Pancreas (tissue), 10 donors: ENCODE measurements at regions not wholly inside any gene's neighbourhood (a gene's known extent, or its start where the extent isn't known, plus 50 kb on each side); places are given as distances from the start of the nearest gene placed in this dataset.

Experiments used
- ATAC-seq, 4 donors: fragments of 200-7000 bp; cut with Tn5 transposase; one replicate each; pipeline versions ENCODE4 v1.8.0 to v1.9.1; 2020; ENCODE audit warnings: mild to moderate bottlenecking in 4 of 4, moderate library complexity in 4 of 4
- DNase-seq, 6 donors: peaks; one replicate each; pipeline ENCODE4 v3.0.0-alpha.2; 2020
- FAIRE-seq: peaks from 2 replicates; lab custom pipeline; 2012; peaks lifted over from hg19 to GRCh38; lab: Jason Lieb, UNC
- H3K27ac ChIP-seq, 4 donors: fragments of 200-600 bp; sonication (generic); 1 replicate in 3 of 4; 2 replicates in 1 of 4; pipeline versions ENCODE4 v1.5.0 to v1.8.0; 2020
- H3K27me3 ChIP-seq, 4 donors: fragments of 200-600 bp; one replicate each; pipeline ENCODE4 v1.8.0; 2021
- H3K36me3 ChIP-seq, 3 donors: fragments of 200-600 bp; sonication (generic) in 1 of 3; one replicate each; pipeline versions ENCODE4 v1.5.0 to v1.8.0; 2020 to 2021
- H3K4me1 ChIP-seq, 3 donors: fragments of 200-600 bp; one replicate each; pipeline ENCODE4 v1.8.0; 2021
- H3K4me3 ChIP-seq, 4 donors: fragments of 200-600 bp; sonication (generic) in 2 of 4; one replicate each; pipeline versions ENCODE4 v1.5.0 to v1.8.0; 2020 to 2021
- H3K9me3 ChIP-seq, 4 donors: fragments of 200-600 bp; one replicate each; pipeline ENCODE4 v1.8.0; 2021
- CTCF ChIP-seq, 4 donors: fragments of 200-600 bp; sonication (generic) in 3 of 4; IDR thresholded peaks; one replicate each; pipeline versions ENCODE4 v1.5.0 to v1.8.0; 2021; ENCODE audit warnings: antibody characterized with exemption in 4 of 4
- WGBS, 2 donors: extraction: QIAGEN DNeasy Blood & Tissue Kit; methylation state at CpG; one replicate each; pipeline ENCODE4 v1.1.7; 2013; 5-methylcytosine and 5-hydroxymethylcytosine counted together
- intact Hi-C, 3 donors: fragments of 100-400 bp; cut with DNase I; formaldehyde crosslinking; loops; one replicate each; pipeline versions ENCODE4 v1.11.1 to v1.14.2; 2022
- donor health status: healthy with polysubstance abuse.
- donor health status: DM: no; HTN: no; CAD: no; lungs with moderate emphysema.
- donor health status: DM: no; HTN: no; CAD: no.
- donor health status: control.
- donor health status: control.
- donor health status: Bipolar disorder and iron deficiency.
- donor health status: DM: yes; HTN: yes; CAD: no.
- donor health status: DM: no; HTN: no; CAD: no.
- donor health status: DM: no; HTN: no; CAD: no.
- donor health status: DM: yes; HTN: yes; CAD: no.

GRCh38 chr12:67843257-67843656 is 146.0 kb upstream of the IFNG-AS1 start:
- TF ChIP-seq CTCF (IDR thresholded peaks at IDR 0.05), result no peak
- no peaks in the 10 kb centered on the region for H3K9me3 ChIP-seq
- H3K36me3 ChIP-seq, result no peaks in the 10 kb centered on the region
- intact Hi-C loops, result no loop called here
- ATAC-seq (no peak), FAIRE-seq (no peak), DNase-seq (no peak)
- H3K27ac ChIP-seq, result no peak overlapping the region
- H3K4me1 ChIP-seq, result no peaks in the 10 kb centered on the region
- H3K27me3 ChIP-seq, result no peaks in the 10 kb centered on the region
- H3K4me3 ChIP-seq, result no peak overlapping the region
- 84% methylated on average over 3 of the region's 3 CpGs for WGBS, 2 donors

- intact Hi-C loops, result no loop called here
- Histone ChIP-seq H3K4me1 (no peaks in the 10 kb centered on the region), H3K36me3 (no peaks in the 10 kb centered on the region), H3K9me3 (no peaks in the 10 kb centered on the region), H3K27me3 (no peaks in the 10 kb centered on the region), H3K27ac (no peak overlapping the region), H3K4me3 (no peak overlapping the region)
- no peak for TF ChIP-seq CTCF (IDR thresholded peaks at IDR 0.05)
- WGBS, 2 donors, result 85 to 86% methylated on average over 2 of the region's 2 CpGs
- DNase-seq (no peak), FAIRE-seq (no peak), ATAC-seq (no peak)
Measured at GRCh38 chr12:67852701-67853100, 136.5 kb upstream of the IFNG-AS1 start.

- no peak for FAIRE-seq
- WGBS, 2 donors, result 73 to 79% methylated on average over 3 of the region's 3 CpGs
- TF ChIP-seq CTCF (IDR thresholded peaks at IDR 0.05), result no peak
Measured at GRCh38 chr12:67853204-67853603, 136.0 kb upstream of the IFNG-AS1 start.

GRCh38 chr12:67854351-67854750 is 134.9 kb upstream of the IFNG-AS1 start:
- ATAC-seq (no peak), FAIRE-seq (no peak), DNase-seq (no peak)
- no peak overlapping the region for H3K4me3 ChIP-seq
- WGBS, 2 donors, result 25 to 36% methylated on average over 1 of the region's 1 CpG
- H3K9me3 ChIP-seq, result no peaks in the 10 kb centered on the region
- no peak overlapping the region for H3K27ac ChIP-seq
- intact Hi-C loops, result no loop called here
- no peaks in the 10 kb centered on the region for H3K27me3 ChIP-seq
- TF ChIP-seq CTCF (IDR thresholded peaks at IDR 0.05), result no peak
- no peaks in the 10 kb centered on the region for H3K36me3 ChIP-seq
- no peaks in the 10 kb centered on the region for H3K4me1 ChIP-seq

More at GRCh38 chr12:67853204-67853603, 136.0 kb upstream of the IFNG-AS1 start:
- H3K36me3 ChIP-seq, result no peaks in the 10 kb centered on the region
- H3K4me3 ChIP-seq, result no peak overlapping the region
- no peaks in the 10 kb centered on the region for H3K27me3 ChIP-seq
- intact Hi-C loops, result no loop called here
- H3K27ac ChIP-seq, result no peak overlapping the region
- ATAC-seq, result no peak
- no peaks in the 10 kb centered on the region for H3K9me3 ChIP-seq
- no peaks in the 10 kb centered on the region for H3K4me1 ChIP-seq
- DNase-seq, result no peak

- no peak for ATAC-seq
- Histone ChIP-seq H3K4me3 (no peak overlapping the region), H3K9me3 (no peaks in the 10 kb centered on the region), H3K27me3 (no peaks in the 10 kb centered on the region), H3K36me3 (no peaks in the 10 kb centered on the region), H3K4me1 (no peaks in the 10 kb centered on the region), H3K27ac (no peak overlapping the region)
- no peak for FAIRE-seq
- no peak for DNase-seq
- intact Hi-C loops, result no loop called here
- no peak for TF ChIP-seq CTCF (IDR thresholded peaks at IDR 0.05)
Measured at GRCh38 chr12:67855103-67855502, 134.1 kb upstream of the IFNG-AS1 start.
